A549 (cell line): ENCODE measurements at regions not wholly inside any gene's neighbourhood (a gene's known extent, or its start where the extent isn't known, plus 50 kb on each side); places are given as distances from the start of the nearest gene placed in this dataset.

Experiments
- ATAC-seq, 2 experiments: fragments of 200-7000 bp in 1 of 2; fragments of >200 bp in 1 of 2; cut with Nextera tagmentation in 1 of 2; cut with Tn5 transposase in 1 of 2; 3 replicates each; pipeline versions ENCODE4 v1.8.0 to v1.9.1; 2018 to 2020; ENCODE audit warnings: mild to moderate bottlenecking in 1 of 2, moderate library complexity in 1 of 2
- CTCF ChIA-PET: fragments of 300-600 bp; sonication (Branson Sonifier 250); formaldehyde crosslinking; extraction: SDS; loops from one replicate; lab custom pipeline; 2021; ENCODE audit warnings: antibody characterized with exemption, inconsistent platforms; lab: Yijun Ruan, JAX
- POLR2A ChIA-PET: fragments of 350-600 bp; formaldehyde crosslinking; extraction: SDS; loops from one replicate; lab custom pipeline; 2021; ENCODE audit warnings: antibody characterized with exemption, inconsistent platforms; lab: Yijun Ruan, JAX
- DNase-seq, 2 experiments: peaks; one replicate each; pipeline versions ENCODE4 v3.0.0 to v3.0.0-alpha.2; 2011 to 2016; ENCODE audit warnings: low read depth in 1 of 2, low spot score in 1 of 2
- FAIRE-seq: peaks from 2 replicates; lab custom pipeline; 2011; peaks lifted over from hg19 to GRCh38; lab: Jason Lieb, UNC
- H3K27ac ChIP-seq, 2 experiments: fragments of >200 bp; sonication (Bioruptor Twin); formaldehyde crosslinking; 3 replicates each; pipeline ENCODE4 v1.5.1; 2016 to 2017
- H3K4me1 ChIP-seq: fragments of >200 bp; sonication (Bioruptor Twin); formaldehyde crosslinking; 3 replicates; pipeline ENCODE4 v1.6.1; 2016
- H3K4me2 ChIP-seq: fragments of >200 bp; sonication (Bioruptor Twin); formaldehyde crosslinking; 3 replicates; pipeline ENCODE4 v1.6.1; 2016
- H3K4me3 ChIP-seq: fragments of >200 bp; sonication (Bioruptor Twin); formaldehyde crosslinking; 3 replicates; pipeline ENCODE4 v1.5.1; 2016
- H3K9me3 ChIP-seq: fragments of >200 bp; sonication (Bioruptor Twin); formaldehyde crosslinking; 3 replicates; pipeline ENCODE4 v1.6.1; 2016
- ATOH8 ChIP-seq: fragments of 250-450 bp; sonication (Bioruptor Pico); IDR thresholded peaks from 2 replicates; pipeline ENCODE4 v1.5.0; 2020; ENCODE audit warnings: low read depth, mild to moderate bottlenecking, moderate library complexity
- CTCF ChIP-seq: fragments of >200 bp; sonication (Bioruptor Twin); formaldehyde crosslinking; IDR thresholded peaks from 3 replicates; pipeline ENCODE4 v1.5.1; 2016
- ELK1 ChIP-seq: fragments of 150-350 bp; IDR thresholded peaks from 2 replicates; pipeline ENCODE4 v1.6.1; 2014; ENCODE audit warnings: low read depth, mild to moderate bottlenecking, low read length
- FOSB ChIP-seq: fragments of 250-450 bp; sonication (Bioruptor Pico); IDR thresholded peaks from 2 replicates; pipeline ENCODE4 v1.5.0; 2020; ENCODE audit warnings: mild to moderate bottlenecking, moderate library complexity
- FOSL2 ChIP-seq, 2 experiments: fragments of 450-650 bp in 1 of 2; fragments of >200 bp in 1 of 2; sonication (Bioruptor Twin) in 1 of 2; formaldehyde crosslinking; IDR thresholded peaks; 2 replicates each; pipeline versions ENCODE4 v1.5.0 to v1.6.1; 2016 to 2020; ENCODE audit warnings: mild to moderate bottlenecking in 1 of 2, moderate library complexity in 1 of 2
- FOXS1 ChIP-seq: fragments of 250-450 bp; sonication (Bioruptor Pico); IDR thresholded peaks from 2 replicates; pipeline ENCODE4 v1.5.0; 2020; ENCODE audit warnings: mild to moderate bottlenecking, moderate library complexity
- HMGXB4 ChIP-seq: fragments of 250-450 bp; sonication (Bioruptor Pico); IDR thresholded peaks from 2 replicates; pipeline ENCODE4 v1.5.0; 2021; ENCODE audit warnings: mild to moderate bottlenecking, moderate library complexity, borderline replicate concordance
- KDM5A ChIP-seq: fragments of 200-600 bp; sonication (generic); IDR thresholded peaks from 2 replicates; pipeline ENCODE4 v1.6.1; 2016; ENCODE audit warnings: antibody characterized with exemption, mild to moderate bottlenecking
- MAZ ChIP-seq: fragments of 150-350 bp; IDR thresholded peaks from 2 replicates; pipeline ENCODE4 v1.6.1; 2014; ENCODE audit warnings: antibody characterized with exemption, low read depth, low read length, borderline replicate concordance
- MYC ChIP-seq: IDR thresholded peaks from 2 replicates; pipeline ENCODE4 v1.6.1; 2012; ENCODE audit warnings: mild to moderate bottlenecking, inconsistent platforms, low read length, improper control_type of control experiment, borderline replicate concordance
- NFE2L2 ChIP-seq: fragments of 150-350 bp; conservative IDR thresholded peaks from 2 replicates; pipeline ENCODE4 v1.6.1; 2014; ENCODE audit warnings: low read length
- NPAS2 ChIP-seq: fragments of 250-450 bp; sonication (Bioruptor Pico); IDR thresholded peaks from 2 replicates; pipeline ENCODE4 v1.8.0; 2022; ENCODE audit warnings: mild to moderate bottlenecking, moderate library complexity, borderline replicate concordance
- NR3C1 ChIP-seq: fragments of >200 bp; sonication (Bioruptor Twin); formaldehyde crosslinking; IDR thresholded peaks from 3 replicates; pipeline ENCODE4 v1.6.1; 2017
- POLR2AphosphoS2 ChIP-seq: conservative IDR thresholded peaks from 2 replicates; pipeline ENCODE4 v1.6.1; 2012; ENCODE audit warnings: low read length, improper control_type of control experiment, inconsistent platforms
- SREBF2 ChIP-seq: fragments of 450-650 bp; IDR thresholded peaks from 2 replicates; pipeline ENCODE4 v1.6.1; 2014; ENCODE audit warnings: mild to moderate bottlenecking, moderate library complexity
- USF2 ChIP-seq: fragments of 450-650 bp; IDR thresholded peaks from 2 replicates; pipeline ENCODE4 v1.6.1; 2014; ENCODE audit warnings: antibody characterized with exemption
- WGBS: methylation state at CpG from one replicate; pipeline ENCODE4 v1.1.6; 2017; ENCODE audit errors: missing lambda C conversion rate; 5-methylcytosine and 5-hydroxymethylcytosine counted together

- TF ChIP-seq NR3C1 = no peak
- no peak for TF ChIP-seq CTCF
- no peak for TF ChIP-seq MYC
- TF ChIP-seq SREBF2 = no peak
- no peak for TF ChIP-seq HMGXB4 (CRISPR knock-in tag)
- TF ChIP-seq ATOH8 = no peak
- TF ChIP-seq NPAS2 (CRISPR knock-in tag) = no peak
- TF ChIP-seq USF2 = no peak
- TF ChIP-seq NFE2L2 = no peak
Observed at GRCh38 chr6:6865611-6866010, 242.2 kb upstream of the RREB1 start (continued).

GRCh38 chr6:6866656-6867403 is 240.9 kb upstream of the RREB1 start:
- DNase-seq (no peak), FAIRE-seq (no peak), ATAC-seq (no peak)
- no peaks in the 10 kb centered on the region for H3K4me1 ChIP-seq
- WGBS = 56% methylated on average over 7 of the region's 7 CpGs
- no peak for TF ChIP-seq ELK1
- TF ChIP-seq MAZ = no peak
- no peak for TF ChIP-seq POLR2AphosphoS2
- TF ChIP-seq FOXS1 (CRISPR knock-in tag) = no peak
- TF ChIP-seq KDM5A = no peak
- TF ChIP-seq FOSB = no peak
- no peak for TF ChIP-seq MYC
- no peak overlapping the region for H3K4me3 ChIP-seq
- no peak overlapping the region for H3K4me2 ChIP-seq
- no peaks in the 10 kb centered on the region for H3K9me3 ChIP-seq
- ChIA-PET POLR2A (no interaction called here), CTCF (interaction anchor here (1.5 kb wide), 1 partner anchor 10 kb away, joined by 4 read pairs; no protein-coding TSS in a partner anchor)
- no peak overlapping the region for H3K27ac ChIP-seq

GRCh38 chr6:6867404-6867799 is 240.4 kb upstream of the RREB1 start:
- H3K4me3 ChIP-seq = no peak overlapping the region
- no peak for FAIRE-seq
- WGBS = 40% methylated on average over 4 of the region's 4 CpGs
- no peak overlapping the region for H3K4me2 ChIP-seq
- H3K4me1 ChIP-seq = no peaks in the 10 kb centered on the region
- no peak for ATAC-seq
- H3K27ac ChIP-seq = no peak overlapping the region
- no peak for TF ChIP-seq FOSL2 (IDR thresholded peaks at IDR 0.05)
- TF ChIP-seq FOSL2 (CRISPR knock-in tag; IDR thresholded peaks at IDR 0.05) = no peak
- TF ChIP-seq CTCF = no peak
- no peak for DNase-seq
- POLR2A ChIA-PET = no interaction called here
- CTCF ChIA-PET = interaction anchor here (1.5 kb wide), 1 partner anchor 10 kb away, joined by 4 read pairs; no protein-coding TSS in a partner anchor
- H3K9me3 ChIP-seq = no peaks in the 10 kb centered on the region
